SK-N-SH (cell line): ENCODE measurements at regions not wholly inside any gene's neighbourhood (a gene's known extent, or its start where the extent isn't known, plus 50 kb on each side); places are given as distances from the start of the nearest gene placed in this dataset.
"Not testable (repeated sequence)": the region's sequence is repeated elsewhere in the genome, so short reads cannot be mapped to it uniquely, and the experiment has no call there.

Source experiments
- CTCF ChIA-PET: fragments of 300-600, 350-600 bp; formaldehyde crosslinking; extraction: SDS; loops from one replicate; lab custom pipeline; 2021; lab: Yijun Ruan, JAX
- POLR2A ChIA-PET: fragments of 350-600 bp; sonication (Branson Sonifier 250); formaldehyde crosslinking; extraction: SDS; loops from one replicate; lab custom pipeline; 2020; ENCODE audit warnings: antibody characterized with exemption, inconsistent platforms; lab: Yijun Ruan, JAX
- DNase-seq: peaks from one replicate; pipeline ENCODE4 v3.0.0; 2012
- H2AFZ ChIP-seq: fragments of 200-600 bp; sonication (generic); 2 replicates; pipeline ENCODE4 v1.8.1; 2016; ENCODE audit warnings: antibody characterized with exemption, mild to moderate bottlenecking, low read depth
- H3F3A ChIP-seq: fragments of 200-600 bp; sonication (generic); replicated peaks from 2 replicates; pipeline ENCODE3; 2016; ENCODE audit warnings: antibody characterized with exemption, mild to moderate bottlenecking; ENCODE audit not compliant: insufficient read depth
- H3K27ac ChIP-seq, 2 experiments: fragments of 200-500 bp in 1 of 2; fragments of 200-600 bp in 1 of 2; sonication (Bioruptor generic) in 1 of 2; sonication (generic), shearing (Covaris generic) in 1 of 2; 2 replicates each; pipeline versions ENCODE4 v1.5.1 to v1.6.1; 2014 to 2016; ENCODE audit warnings: low read depth in 2 of 2, inconsistent platforms in 1 of 2, low read length in 1 of 2, mild to moderate bottlenecking in 1 of 2, mixed read lengths in 1 of 2
- H3K27me3 ChIP-seq: fragments of 200-600 bp; sonication (generic), shearing (Covaris generic); 2 replicates; pipeline ENCODE4 v1.6.1; 2016; ENCODE audit warnings: mixed run types; ENCODE audit not compliant: insufficient read depth
- H3K36me3 ChIP-seq, 2 experiments: fragments of 200-500 bp in 1 of 2; fragments of 200-600 bp in 1 of 2; sonication (Bioruptor generic) in 1 of 2; sonication (generic) in 1 of 2; replicated peaks in 1 of 2; 2 replicates each; pipeline versions ENCODE3 to v1.5.1; 2014 to 2016; ENCODE audit warnings: low read length in 1 of 2, mild to moderate bottlenecking in 1 of 2; ENCODE audit not compliant: insufficient read depth in 2 of 2, control insufficient read depth in 1 of 2
- H3K4me1 ChIP-seq, 2 experiments: fragments of 200-500 bp in 1 of 2; fragments of 200-600 bp in 1 of 2; sonication (Bioruptor generic) in 1 of 2; sonication (generic), shearing (Covaris generic) in 1 of 2; 2 replicates each; pipeline versions ENCODE4 v1.5.1 to v1.6.1; 2014 to 2016; ENCODE audit warnings: low read depth in 1 of 2, low read length in 1 of 2, mixed run types in 1 of 2; ENCODE audit not compliant: insufficient read depth in 2 of 2, control insufficient read depth in 1 of 2
- H3K4me2 ChIP-seq: fragments of 200-600 bp; sonication (generic), shearing (Covaris generic); 2 replicates; pipeline ENCODE4 v1.6.1; 2017; ENCODE audit warnings: mixed run types
- H3K4me3 ChIP-seq, 2 experiments: fragments of 200-500 bp in 1 of 2; fragments of 200-600 bp in 1 of 2; sonication (Bioruptor generic) in 1 of 2; sonication (generic), shearing (Covaris generic) in 1 of 2; 2 replicates each; pipeline versions ENCODE4 v1.5.1 to v1.8.1; 2014 to 2016; ENCODE audit warnings: low read depth in 2 of 2, inconsistent platforms in 1 of 2, low read length in 1 of 2, mild to moderate bottlenecking in 1 of 2, mixed read lengths in 1 of 2, moderate library complexity in 1 of 2
- H3K79me2 ChIP-seq: fragments of 200-600 bp; sonication (generic); 2 replicates; pipeline ENCODE4 v1.8.1; 2017; ENCODE audit warnings: mild to moderate bottlenecking; ENCODE audit not compliant: insufficient read depth
- H3K9ac ChIP-seq: fragments of 200-600 bp; sonication (generic); 2 replicates; pipeline ENCODE4 v1.6.1; 2017; ENCODE audit warnings: mixed run types
- H3K9me2 ChIP-seq: fragments of 200-600 bp; sonication (generic); 2 replicates; pipeline ENCODE4 v1.6.1; 2017; ENCODE audit warnings: mixed run types
- H3K9me3 ChIP-seq: fragments of 200-600 bp; sonication (generic); 2 replicates; pipeline ENCODE4 v1.6.1; 2017; ENCODE audit warnings: mixed run types, mild to moderate bottlenecking, moderate library complexity
- H4K20me1 ChIP-seq: fragments of 200-600 bp; sonication (generic); 2 replicates; pipeline ENCODE4 v1.6.1; 2017; ENCODE audit warnings: mild to moderate bottlenecking, mixed run types; ENCODE audit not compliant: insufficient read depth
- FOXJ3 ChIP-seq: sonication (generic); formaldehyde crosslinking; IDR thresholded peaks from 2 replicates; pipeline ENCODE4 v1.5.1; 2020; ENCODE audit warnings: mild to moderate bottlenecking, missing genetic modification reagents
- GABPA ChIP-seq: IDR thresholded peaks from 2 replicates; pipeline ENCODE4 v1.4.0; 2012; ENCODE audit warnings: low read depth, mild to moderate bottlenecking
- IRF3 ChIP-seq: fragments of 150-350 bp; IDR thresholded peaks from 2 replicates; pipeline ENCODE4 v1.6.1; 2016; ENCODE audit warnings: mild to moderate bottlenecking, low read depth, low read length
- MEF2A ChIP-seq: IDR thresholded peaks from 2 replicates; pipeline ENCODE4 v1.4.0; 2012; ENCODE audit warnings: low read depth, borderline replicate concordance
- MXI1 ChIP-seq: IDR thresholded peaks from 2 replicates; pipeline ENCODE4 v1.6.1; 2012; ENCODE audit warnings: mild to moderate bottlenecking, low read depth, low read length, improper control_type of control experiment
- PBX3 ChIP-seq: IDR thresholded peaks from 2 replicates; pipeline ENCODE4; 2012
- POLR2AphosphoS5 ChIP-seq: IDR thresholded peaks from 2 replicates; pipeline ENCODE4 v1.6.1; 2012; ENCODE audit warnings: low read depth, low read length
- RFX5 ChIP-seq: IDR thresholded peaks from 2 replicates; pipeline ENCODE4 v1.6.1; 2012; ENCODE audit warnings: mild to moderate bottlenecking, improper control_type of control experiment, low read length
- RXRA ChIP-seq: IDR thresholded peaks from 2 replicates; pipeline ENCODE4 v1.4.0; 2012; ENCODE audit warnings: low read depth, mild to moderate bottlenecking, borderline replicate concordance
- SIN3A ChIP-seq: IDR thresholded peaks from 2 replicates; pipeline ENCODE4 v1.6.1; 2012; ENCODE audit warnings: low read depth, mild to moderate bottlenecking, low read length, moderate library complexity, borderline replicate concordance
- TCF12 ChIP-seq: IDR thresholded peaks from 2 replicates; pipeline ENCODE4 v1.4.0; 2012
- USF1 ChIP-seq: IDR thresholded peaks from 2 replicates; pipeline ENCODE4 v1.4.0; 2012; ENCODE audit warnings: low read depth, borderline replicate concordance
- USF2 ChIP-seq: fragments of 150-350 bp; IDR thresholded peaks from 2 replicates; pipeline ENCODE4 v1.6.1; 2017; ENCODE audit warnings: antibody characterized with exemption, low read length, low read depth, borderline replicate concordance
- whole genome bisulfite sequencing: methylation state at CpG from one replicate; pipeline ENCODE4 v1.1.6; 2017; ENCODE audit warnings: low lambda C conversion rate; 5-methylcytosine and 5-hydroxymethylcytosine counted together

- TF ChIP-seq IRF3 = no peak
Measured at GRCh38 chr16:16940351-16940750, 530.4 kb downstream of the XYLT1 start (continued).

GRCh38 chr16:16942849-16943248 is 527.9 kb downstream of the XYLT1 start:
- H3K36me3 ChIP-seq, H3K9me2 ChIP-seq, H3K9me3 ChIP-seq, H4K20me1 ChIP-seq, H3K4me2 ChIP-seq, H3K27ac ChIP-seq, H3K27me3 ChIP-seq, H2AFZ ChIP-seq, DNase-seq, H3K4me3 ChIP-seq, H3K79me2 ChIP-seq, CTCF ChIA-PET, POLR2A ChIA-PET, H3K9ac ChIP-seq, H3K4me1 ChIP-seq, H3F3A ChIP-seq: not testable (repeated sequence)
- WGBS = 55% methylated on average over 6 of the region's 6 CpGs

- H3K4me3 ChIP-seq = no peak overlapping the region
Measured at GRCh38 chr16:16945207-16945606, 525.6 kb downstream of the XYLT1 start.

More at GRCh38 chr16:16945207-16945606, 525.6 kb downstream of the XYLT1 start:
- Histone ChIP-seq H3K9me3 (no peaks in the 10 kb centered on the region), H3K4me2 (no peak overlapping the region), H2AFZ (no peak overlapping the region), H3F3A (no peaks in the 10 kb centered on the region), H3K4me1 (no peaks in the 10 kb centered on the region), H3K79me2 (no peaks in the 10 kb centered on the region), H3K27ac (no peak overlapping the region), H3K27me3 (no peaks in the 10 kb centered on the region), H3K9ac (no peak overlapping the region), H4K20me1 (no peaks in the 10 kb centered on the region), H3K36me3 (no peaks in the 10 kb centered on the region), H3K9me2 (no peaks in the 10 kb centered on the region)
- ChIA-PET POLR2A (no interaction called here), CTCF (no interaction called here)
- TF ChIP-seq GABPA (no peak), POLR2AphosphoS5 (no peak), USF1 (no peak), PBX3 (no peak), MEF2A (no peak), MXI1 (no peak), RXRA (no peak), USF2 (no peak), TCF12 (no peak), RFX5 (no peak), SIN3A (no peak), FOXJ3 (CRISPR knock-in tag) (no peak)
- no peak for DNase-seq
- 30% methylated on average over 1 of the region's 1 CpG for WGBS
